Activated CD4-positive, CD25-positive, alpha-beta regulatory T cell treated with anti-CD3 and anti-CD28 coated beads, Interleukin-2, amount 50 U/mL, for 24 hours (primary cell): ENCODE measurements at regions not wholly inside any gene's neighbourhood (a gene's known extent, or its start where the extent isn't known, plus 50 kb on each side); places are given as distances from the start of the nearest gene placed in this dataset.

Experiments used
- ATAC-seq, 2 donors: fragments of 150-1000 bp; cut with Tn5 transposase; one replicate each; pipeline ENCODE4 v1.10.0; 2021; ENCODE audit warnings: mild to moderate bottlenecking in 1 of 2, moderate library complexity in 1 of 2

- no peak for ATAC-seq
These were observed 1269.4 kb upstream of the CDH6 start for GRCh38 chr5:29924107-29924506.

- no peak for ATAC-seq
These were observed 1287.7 kb upstream of the CDH6 start for GRCh38 chr5:29905626-29906353.

- no peak for ATAC-seq
These were observed 1290.6 kb upstream of the CDH6 start for GRCh38 chr5:29902859-29903258.

GRCh38 chr5:29899583-29899982 is 1293.9 kb upstream of the CDH6 start:
- no peak for ATAC-seq

- no peak for ATAC-seq
These were observed 1295.6 kb upstream of the CDH6 start for GRCh38 chr5:29897916-29898315.

GRCh38 chr5:29896646-29897045 is 1296.8 kb upstream of the CDH6 start:
- ATAC-seq, result no peak

- no peak for ATAC-seq
These were observed 1298.8 kb upstream of the CDH6 start for GRCh38 chr5:29894668-29895067.

- no peak for ATAC-seq
These were observed 1304.4 kb upstream of the CDH6 start for GRCh38 chr5:29889051-29889450.

GRCh38 chr5:29885595-29885994 is 1307.9 kb upstream of the CDH6 start:
- ATAC-seq, result no peak

- ATAC-seq, result no peak
These were observed 1311.5 kb upstream of the CDH6 start for GRCh38 chr5:29882036-29882435.

- ATAC-seq, result no peak
These were observed 1314.1 kb upstream of the CDH6 start for GRCh38 chr5:29879401-29879800.

GRCh38 chr5:29878599-29878998 is 1314.9 kb upstream of the CDH6 start:
- no peak for ATAC-seq

GRCh38 chr5:29867155-29867554 is 1326.3 kb upstream of the CDH6 start:
- no peak for ATAC-seq

- ATAC-seq, result no peak
These were observed 1339.7 kb upstream of the CDH6 start for GRCh38 chr5:29853711-29854220.

GRCh38 chr5:29852329-29852728 is 1341.2 kb upstream of the CDH6 start:
- ATAC-seq, result no peak

- no peak for ATAC-seq
These were observed 1348.3 kb upstream of the CDH6 start for GRCh38 chr5:29845206-29845605.

GRCh38 chr5:29833394-29833793 is 1360.1 kb upstream of the CDH6 start:
- no peak for ATAC-seq

- ATAC-seq, result no peak
These were observed 1371.0 kb upstream of the CDH6 start for GRCh38 chr5:29822521-29822920.

GRCh38 chr5:29811914-29812679 is 1381.4 kb upstream of the CDH6 start:
- ATAC-seq, result no peak

- ATAC-seq, result no peak
These were observed 1387.7 kb upstream of the CDH6 start for GRCh38 chr5:29805804-29806203.

GRCh38 chr5:29800752-29801151 is 1392.7 kb upstream of the CDH6 start:
- ATAC-seq, result no peak

- ATAC-seq, result no peak
These were observed 1397.5 kb upstream of the CDH6 start for GRCh38 chr5:29796013-29796412.

- no peak for ATAC-seq
These were observed 1398.3 kb upstream of the CDH6 start for GRCh38 chr5:29795096-29795652.
